ENCODE measurements at regions not wholly inside any gene's neighbourhood (a gene's known extent, or its start where the extent isn't known, plus 50 kb on each side); places are given as distances from the start of the nearest gene placed in this dataset.
A peak's percentile ranks its signal among the peaks of the same experiment; 100 is the strongest.

- Histone ChIP-seq H3K14ac (replicated peaks; ENCODE audit: low read depth, low read length) (0 out of 2 replicates have a peak overlapping the region, but pooled peaks have one; percentile 45), H4K91ac (ENCODE audit: insufficient read depth, low read depth, low read length) (peak overlapping the region; percentile 26; the same call in 1 of the 2 replicates), H3K4ac (ENCODE audit: low read depth, low read length) (peak overlapping the region; percentile 62), H2AFZ (replicated peaks; ENCODE audit: low read length, poor library complexity) (no peak overlapping the region), H2AK9ac (replicated peaks; ENCODE audit: low read depth, low read length, poor library complexity) (no peak overlapping the region), H3K79me1 (ENCODE audit: low read depth in 1 of 2, low read length in 2 of 2) (no peaks in the 10 kb centered on the region), H3K4me3 (ENCODE audit: insufficient read depth, low read depth, low read length) (no peak overlapping the region), H2BK15ac (ENCODE audit: low read depth, low read length) (peak overlapping the region; percentile 17; the same call in 2 of the 3 replicates), H3K18ac (ENCODE audit: low read depth, low read length) (peak overlapping the region; percentile 53), H4K5ac (ENCODE audit: low read depth, low read length) (peak overlapping the region; percentile 39), H4K8ac (ENCODE audit: low read depth in 2 of 2, low read length in 2 of 2) (peak overlapping the region in 1 of 2 experiments; percentile 29; a peak in 2 of 4 replicates), H2BK20ac (ENCODE audit: low read depth, low read length) (peak overlapping the region; percentile 86), H3K27ac (ENCODE audit: insufficient read depth, low read length) (peak overlapping the region; percentile 55; the same call in 1 of the 2 replicates), H3K9me3 (ENCODE audit: control insufficient read depth, insufficient read depth, low read length) (no peaks in the 10 kb centered on the region), H4K20me1 (ENCODE audit: insufficient read depth, low read length) (peaks cover 4% of the 10 kb centered on the region; the same call in 1 of the 2 replicates), H2BK5ac (ENCODE audit: low read depth, low read length, poor library complexity, severe bottlenecking) (peak overlapping the region; percentile 14), H3K4me1 (ENCODE audit: control insufficient read depth, insufficient read depth, low read length) (peaks cover 12% of the 10 kb centered on the region), H3K9me1 (ENCODE audit: insufficient read depth, low read length) (peaks cover 7% of the 10 kb centered on the region), H3K23ac (ENCODE audit: low read depth, low read length) (peak overlapping the region; percentile 19; the same call in 1 of the 2 replicates), H3K9ac (ENCODE audit: low read depth, low read length) (no peak overlapping the region), H3K4me2 (ENCODE audit: low read depth, low read length) (peak overlapping the region; percentile 45), H2BK120ac (ENCODE audit: low read depth, low read length) (peak overlapping the region; percentile 73), H3K36me3 (ENCODE audit: control insufficient read depth, insufficient read depth, low read length) (no peaks in the 10 kb centered on the region), H2AK5ac (ENCODE audit: low read depth, low read length) (peak overlapping the region; percentile 16), H3K56ac (ENCODE audit: extremely low read depth, insufficient read depth, low read length) (no peak overlapping the region), H3K27me3 (ENCODE audit: control insufficient read depth, insufficient read depth, low read length) (peaks cover 1% of the 10 kb centered on the region)
- dilution Hi-C loops (cut with HindIII; ENCODE audit: low sequenced_read_pairs, unreplicated experiment) (no loop called here), intact Hi-C loops (cut with micrococcal nuclease) (loop anchor here (2.0 to 10.0 kb wide), 3 partner anchors 94 to 334 kb away; partner anchors contain the start of gene TLE3), in situ Hi-C loops (cut with MboI; ENCODE audit: low sequenced_read_pairs) (no loop called here)
- ChIA-PET CTCF (interaction anchor here (0.7 to 1.0 kb wide), 2 partner anchors 15 to 120 kb away, joined by 3 read pairs; no protein-coding TSS in a partner anchor), POLR2A (ENCODE audit: unreplicated experiment) (no interaction called here)
- ATAC-seq (ENCODE audit: low read depth) (peak; percentile 6), DNase-seq (peak; percentile 60)
- TF ChIP-seq RCOR1 (IDR thresholded peaks at IDR 0.05; ENCODE audit: insufficient replicate concordance, low read length), result no peak
- TF ChIP-seq CEBPB (IDR thresholded peaks at IDR 0.05; ENCODE audit: low read depth, low read length), result peak; percentile 84
- WGBS, 2 experiments (ENCODE audit: extremely low coverage in 2 of 2, insufficient read length in 1 of 2), result no CpG with 5 or more reads among the region's 3 CpGs
- no TSS peak for BruUV-seq (replicated peaks)
Measured at GRCh38 chr15:69760258-69760845, 307.7 kb downstream of the RPLP1 start.
